IMR-90 (cell line): ENCODE measurements at regions not wholly inside any gene's neighbourhood (a gene's known extent, or its start where the extent isn't known, plus 50 kb on each side); places are given as distances from the start of the nearest gene placed in this dataset.

Source experiments
- ATAC-seq: fragments of 200-7000 bp; cut with Tn5 transposase; 2 replicates; pipeline ENCODE4 v1.9.1; 2020; ENCODE audit warnings: low read depth, mild to moderate bottlenecking, moderate library complexity
- BruUV-seq: library from RNA; stranded (reverse); fragments of 400-500 nt; replicated peaks from 2 replicates; lab custom pipeline; 2021; lab: Mats Ljungman, UMichigan
- CTCF ChIA-PET: fragments of 300-600 bp; formaldehyde crosslinking; extraction: SDS; loops from one replicate; lab custom pipeline; 2021; ENCODE audit warnings: antibody characterized with exemption; lab: Yijun Ruan, JAX
- POLR2A ChIA-PET: fragments of 300-600 bp; sonication (Branson Sonifier 250); formaldehyde crosslinking; loops from one replicate; lab custom pipeline; 2022; ENCODE audit warnings: antibody characterized with exemption; ENCODE audit not compliant: unreplicated experiment; lab: Charles Lee
- DNase-seq: peaks from one replicate; pipeline ENCODE4 v3.0.0; 2013
- H2AFZ ChIP-seq: replicated peaks from 2 replicates; pipeline ENCODE3; 2013; ENCODE audit warnings: low read length, mild to moderate bottlenecking; ENCODE audit not compliant: poor library complexity
- H2AK5ac ChIP-seq: 2 replicates; pipeline ENCODE4 v1.6.1; 2013; ENCODE audit warnings: low read depth, low read length, inconsistent platforms
- H2AK9ac ChIP-seq: replicated peaks from 2 replicates; pipeline ENCODE3; 2013; ENCODE audit warnings: mild to moderate bottlenecking, low read depth, low read length, moderate library complexity; ENCODE audit not compliant: poor library complexity
- H2BK120ac ChIP-seq: 2 replicates; pipeline ENCODE4 v1.6.1; 2013; ENCODE audit warnings: low read depth, low read length, inconsistent platforms
- H2BK15ac ChIP-seq: 3 replicates; pipeline ENCODE4 v1.6.1; 2013; ENCODE audit warnings: low read depth, low read length, inconsistent platforms
- H2BK20ac ChIP-seq: 2 replicates; pipeline ENCODE4 v1.6.1; 2013; ENCODE audit warnings: low read depth, mild to moderate bottlenecking, inconsistent platforms, low read length, moderate library complexity
- H2BK5ac ChIP-seq: 2 replicates; pipeline ENCODE4 v1.6.1; 2013; ENCODE audit warnings: mild to moderate bottlenecking, low read depth, low read length, inconsistent platforms; ENCODE audit not compliant: poor library complexity, severe bottlenecking
- H3K14ac ChIP-seq: replicated peaks from 2 replicates; pipeline ENCODE4 v1.6.1; 2013; ENCODE audit warnings: low read depth, low read length, inconsistent platforms
- H3K18ac ChIP-seq: 2 replicates; pipeline ENCODE4 v1.6.1; 2013; ENCODE audit warnings: low read depth, low read length, control low read depth
- H3K23ac ChIP-seq: 2 replicates; pipeline ENCODE4 v1.6.1; 2013; ENCODE audit warnings: low read depth, low read length, inconsistent platforms
- H3K27ac ChIP-seq: 2 replicates; pipeline ENCODE4 v1.5.1; 2013; ENCODE audit warnings: mild to moderate bottlenecking, control low read depth, low read length; ENCODE audit not compliant: insufficient read depth
- H3K27me3 ChIP-seq: 2 replicates; pipeline ENCODE4 v1.6.1; 2013; ENCODE audit warnings: low read length; ENCODE audit not compliant: control insufficient read depth, insufficient read depth
- H3K36me3 ChIP-seq: 2 replicates; pipeline ENCODE4 v1.6.1; 2013; ENCODE audit warnings: low read length, mixed read lengths; ENCODE audit not compliant: control insufficient read depth, insufficient read depth
- H3K4ac ChIP-seq: 2 replicates; pipeline ENCODE4 v1.6.1; 2013; ENCODE audit warnings: low read depth, low read length, inconsistent platforms
- H3K4me1 ChIP-seq: 2 replicates; pipeline ENCODE4 v1.6.1; 2013; ENCODE audit warnings: low read length, mixed read lengths; ENCODE audit not compliant: control insufficient read depth, insufficient read depth
- H3K4me2 ChIP-seq: 2 replicates; pipeline ENCODE4 v1.6.1; 2013; ENCODE audit warnings: low read depth, mild to moderate bottlenecking, control low read depth, low read length, moderate library complexity
- H3K4me3 ChIP-seq: 2 replicates; pipeline ENCODE4 v1.5.1; 2013; ENCODE audit warnings: low read depth, mild to moderate bottlenecking, control low read depth, low read length, moderate library complexity; ENCODE audit not compliant: insufficient read depth
- H3K56ac ChIP-seq: 2 replicates; pipeline ENCODE4 v1.6.1; 2013; ENCODE audit warnings: low read length, inconsistent platforms; ENCODE audit not compliant: insufficient read depth; ENCODE audit errors: extremely low read depth
- H3K79me1 ChIP-seq, 2 experiments: 2 replicates each; pipeline ENCODE4 v1.6.1; 2013; ENCODE audit warnings: low read length in 2 of 2, inconsistent platforms in 1 of 2, low read depth in 1 of 2
- H3K9ac ChIP-seq: 2 replicates; pipeline ENCODE4 v1.6.1; 2013; ENCODE audit warnings: low read depth, low read length, control low read depth
- H3K9me1 ChIP-seq: 2 replicates; pipeline ENCODE4 v1.6.1; 2013; ENCODE audit warnings: low read length, inconsistent platforms; ENCODE audit not compliant: insufficient read depth
- H3K9me3 ChIP-seq: 2 replicates; pipeline ENCODE4 v1.6.1; 2013; ENCODE audit warnings: low read length; ENCODE audit not compliant: control insufficient read depth, insufficient read depth
- H4K20me1 ChIP-seq: 2 replicates; pipeline ENCODE4 v1.6.1; 2013; ENCODE audit warnings: low read length, inconsistent platforms; ENCODE audit not compliant: insufficient read depth
- H4K5ac ChIP-seq: 2 replicates; pipeline ENCODE4 v1.6.1; 2013; ENCODE audit warnings: mild to moderate bottlenecking, low read depth, low read length, control low read depth
- H4K8ac ChIP-seq, 2 experiments: 2 replicates each; pipeline ENCODE4 v1.6.1; 2013; ENCODE audit warnings: low read depth in 2 of 2, low read length in 2 of 2, control low read depth in 1 of 2, inconsistent platforms in 1 of 2
- H4K91ac ChIP-seq: 2 replicates; pipeline ENCODE4 v1.6.1; 2013; ENCODE audit warnings: low read depth, low read length, inconsistent platforms; ENCODE audit not compliant: insufficient read depth
- NFE2L2 ChIP-seq: fragments of 150-350 bp; IDR thresholded peaks from 2 replicates; pipeline ENCODE4 v1.6.1; 2016; ENCODE audit warnings: low read depth, mild to moderate bottlenecking, low read length
- WGBS, 2 experiments: methylation state at CpG; one replicate each; pipeline versions ENCODE4 v1.1.5 to v1.1.7; 2013; ENCODE audit warnings: missing lambda C conversion rate in 2 of 2; ENCODE audit not compliant: insufficient read length in 1 of 2; ENCODE audit errors: extremely low coverage in 2 of 2; 5-methylcytosine and 5-hydroxymethylcytosine counted together
- dilution Hi-C: fragments of 300-500 bp; cut with HindIII; formaldehyde crosslinking; loops from one replicate; pipeline ENCODE4 v1.14.3; 2018; ENCODE audit warnings: low sequenced_read_pairs; ENCODE audit not compliant: unreplicated experiment
- in situ Hi-C: fragments of 300-500 bp; cut with MboI; formaldehyde crosslinking; loops from 3 replicates; pipeline ENCODE4 v1.14.3; 2019; ENCODE audit warnings: low sequenced_read_pairs, inconsistent platforms, mixed read lengths
- intact Hi-C: fragments of 100-400 bp; cut with micrococcal nuclease; formaldehyde crosslinking; loops from 2 replicates; pipeline ENCODE4 v1.10.0; 2022

DNA sequence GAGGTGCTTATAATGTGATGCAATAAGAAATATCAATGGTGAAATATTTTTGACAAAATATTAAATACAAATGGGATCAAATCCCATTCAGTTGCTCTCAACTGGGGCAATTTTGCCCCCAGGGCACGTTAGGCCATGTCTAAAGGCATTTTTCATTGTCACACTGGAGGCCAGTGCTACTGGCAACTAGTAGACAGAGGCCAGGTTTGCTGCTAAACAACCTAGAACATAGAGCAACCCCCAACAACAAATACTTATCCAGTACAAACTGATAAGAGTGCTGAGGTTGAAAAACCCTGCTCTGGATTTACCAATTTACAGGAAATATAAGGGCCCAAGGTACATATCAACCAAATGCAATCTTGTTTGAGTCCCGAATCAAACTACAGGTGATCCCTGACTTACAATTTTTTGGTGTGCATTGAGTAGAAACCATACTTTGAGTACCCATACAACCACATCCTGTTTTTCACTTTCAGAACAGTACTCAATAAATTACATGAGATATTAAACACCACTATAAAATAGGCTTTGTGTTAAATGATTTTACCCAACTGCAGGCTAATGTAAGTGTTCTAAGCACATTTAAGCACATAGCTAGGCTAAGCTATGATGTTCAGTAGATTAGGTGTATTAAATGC is 237.5 kb downstream of the HNRNPD start:
- Histone ChIP-seq H2AFZ (no peak overlapping the region), H3K4me1 (no peaks in the 10 kb centered on the region), H4K20me1 (no peaks in the 10 kb centered on the region), H4K91ac (no peak overlapping the region), H2BK20ac (no peak overlapping the region), H2BK120ac (no peak overlapping the region), H3K27me3 (no peaks in the 10 kb centered on the region), H2AK5ac (no peak overlapping the region), H3K56ac (no peak overlapping the region), H2AK9ac (no peak overlapping the region), H3K18ac (no peak overlapping the region), H3K79me1 (no peaks in the 10 kb centered on the region), H2BK5ac (no peak overlapping the region), H4K5ac (no peak overlapping the region), H3K4me2 (no peak overlapping the region), H4K8ac (no peak overlapping the region), H3K4me3 (no peak overlapping the region), H3K9me1 (no peaks in the 10 kb centered on the region), H3K36me3 (no peaks in the 10 kb centered on the region), H3K4ac (no peak overlapping the region), H3K9ac (no peak overlapping the region), H2BK15ac (no peak overlapping the region), H3K14ac (no peak overlapping the region), H3K9me3 (no peaks in the 10 kb centered on the region), H3K23ac (no peak overlapping the region), H3K27ac (no peak overlapping the region)
- in situ Hi-C loops (no loop called here), intact Hi-C loops (no loop called here), dilution Hi-C loops (no loop called here)
- TF ChIP-seq NFE2L2 = no peak
- ATAC-seq (no peak), DNase-seq (no peak)
- no TSS peak for BruUV-seq
- POLR2A ChIA-PET = no interaction called here
- 40% methylated on average over 1 of the region's 2 CpGs; no CpG with 5 or more reads in 1 of the 2 experiments for WGBS, 2 experiments
- CTCF ChIA-PET = no interaction called here
